HEK293 (cell line): ENCODE measurements at regions not wholly inside any gene's neighbourhood (a gene's known extent, or its start where the extent isn't known, plus 50 kb on each side); places are given as distances from the start of the nearest gene placed in this dataset.
"Not testable (repeated sequence)": the region's sequence is repeated elsewhere in the genome, so short reads cannot be mapped to it uniquely, and the experiment has no call there.

ENCODE experiments used
- CTCF ChIP-seq: fragments of 450-650 bp; formaldehyde crosslinking; IDR thresholded peaks from 2 replicates; pipeline ENCODE4 v1.5.1; 2016; ENCODE audit warnings: missing biosample characterization, missing genetic modification characterization
- HOXD13 ChIP-seq: sonication (generic); formaldehyde crosslinking; IDR thresholded peaks from 2 replicates; pipeline ENCODE4 v1.8.0; 2022; ENCODE audit warnings: missing genetic modification reagents, borderline replicate concordance
- ZNF521 ChIP-seq: fragments of 450-650 bp; formaldehyde crosslinking; IDR thresholded peaks from 2 replicates; pipeline ENCODE4 v1.5.1; 2017; ENCODE audit warnings: missing biosample characterization, mild to moderate bottlenecking, missing genetic modification characterization
- ZNF707 ChIP-seq: fragments of 450-650 bp; formaldehyde crosslinking; IDR thresholded peaks from 2 replicates; pipeline ENCODE4 v1.5.1; 2016; ENCODE audit warnings: missing biosample characterization, missing genetic modification characterization
- ZNF768 ChIP-seq: fragments of 450-650 bp; formaldehyde crosslinking; IDR thresholded peaks from 2 replicates; pipeline ENCODE4 v1.5.1; 2018; ENCODE audit warnings: missing biosample characterization, mild to moderate bottlenecking, missing genetic modification characterization

- not testable (repeated sequence) for TF ChIP-seq ZNF521; CTCF (tag by site-specific recombination); ZNF768 (tag by site-specific recombination); ZNF707 (tag by site-specific recombination); HOXD13 (CRISPR knock-in tag)
Observed at GRCh38 chr5:33138145-33138544, 302.6 kb upstream of the TARS1 start.
